ENCODE measurements at regions not wholly inside any gene's neighbourhood (a gene's known extent, or its start where the extent isn't known, plus 50 kb on each side); places are given as distances from the start of the nearest gene placed in this dataset.

GRCh38 chr4:10810411-10810810 is 125.8 kb upstream of the CLNK start:
- TF ChIP-seq, protein P1, sequence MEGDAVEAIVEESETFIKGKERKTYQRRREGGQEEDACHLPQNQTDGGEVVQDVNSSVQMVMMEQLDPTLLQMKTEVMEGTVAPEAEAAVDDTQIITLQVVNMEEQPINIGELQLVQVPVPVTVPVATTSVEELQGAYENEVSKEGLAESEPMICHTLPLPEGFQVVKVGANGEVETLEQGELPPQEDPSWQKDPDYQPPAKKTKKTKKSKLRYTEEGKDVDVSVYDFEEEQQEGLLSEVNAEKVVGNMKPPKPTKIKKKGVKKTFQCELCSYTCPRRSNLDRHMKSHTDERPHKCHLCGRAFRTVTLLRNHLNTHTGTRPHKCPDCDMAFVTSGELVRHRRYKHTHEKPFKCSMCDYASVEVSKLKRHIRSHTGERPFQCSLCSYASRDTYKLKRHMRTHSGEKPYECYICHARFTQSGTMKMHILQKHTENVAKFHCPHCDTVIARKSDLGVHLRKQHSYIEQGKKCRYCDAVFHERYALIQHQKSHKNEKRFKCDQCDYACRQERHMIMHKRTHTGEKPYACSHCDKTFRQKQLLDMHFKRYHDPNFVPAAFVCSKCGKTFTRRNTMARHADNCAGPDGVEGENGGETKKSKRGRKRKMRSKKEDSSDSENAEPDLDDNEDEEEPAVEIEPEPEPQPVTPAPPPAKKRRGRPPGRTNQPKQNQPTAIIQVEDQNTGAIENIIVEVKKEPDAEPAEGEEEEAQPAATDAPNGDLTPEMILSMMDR (IDR thresholded peaks at IDR 0.05 in 4 of 5, conservative IDR thresholded peaks at IDR 0.05 in 1 of 5): no peak
- no peak for TF ChIP-seq POLR2A (IDR thresholded peaks at IDR 0.05)

Measured in gastrocnemius medialis (tissue), 4 donors.